ENCODE measurements at regions not wholly inside any gene's neighbourhood (a gene's known extent, or its start where the extent isn't known, plus 50 kb on each side); places are given as distances from the start of the nearest gene placed in this dataset.

DNA sequence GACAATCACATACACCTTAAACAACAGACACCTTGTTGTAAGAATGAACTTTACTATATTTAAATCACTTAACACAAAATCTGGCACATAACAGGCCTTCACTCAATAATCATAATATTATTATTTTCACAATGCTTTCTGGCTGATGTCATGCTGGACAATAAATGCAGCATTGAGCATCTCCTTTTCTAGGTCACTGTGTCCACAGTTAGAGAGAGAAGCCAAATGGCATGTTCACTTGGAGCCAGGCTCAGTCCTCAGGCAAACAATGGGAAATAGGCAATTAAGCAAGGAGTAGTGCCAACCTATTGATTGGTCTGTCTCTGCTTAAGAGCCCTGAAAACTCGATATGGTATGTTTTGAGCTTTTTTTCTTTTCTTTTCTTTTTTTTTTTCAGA lies 50.6 kb upstream of the KLF4 start:
- DNase-seq (ENCODE audit: low spot score), result no peak
- TF ChIP-seq, protein P1, sequence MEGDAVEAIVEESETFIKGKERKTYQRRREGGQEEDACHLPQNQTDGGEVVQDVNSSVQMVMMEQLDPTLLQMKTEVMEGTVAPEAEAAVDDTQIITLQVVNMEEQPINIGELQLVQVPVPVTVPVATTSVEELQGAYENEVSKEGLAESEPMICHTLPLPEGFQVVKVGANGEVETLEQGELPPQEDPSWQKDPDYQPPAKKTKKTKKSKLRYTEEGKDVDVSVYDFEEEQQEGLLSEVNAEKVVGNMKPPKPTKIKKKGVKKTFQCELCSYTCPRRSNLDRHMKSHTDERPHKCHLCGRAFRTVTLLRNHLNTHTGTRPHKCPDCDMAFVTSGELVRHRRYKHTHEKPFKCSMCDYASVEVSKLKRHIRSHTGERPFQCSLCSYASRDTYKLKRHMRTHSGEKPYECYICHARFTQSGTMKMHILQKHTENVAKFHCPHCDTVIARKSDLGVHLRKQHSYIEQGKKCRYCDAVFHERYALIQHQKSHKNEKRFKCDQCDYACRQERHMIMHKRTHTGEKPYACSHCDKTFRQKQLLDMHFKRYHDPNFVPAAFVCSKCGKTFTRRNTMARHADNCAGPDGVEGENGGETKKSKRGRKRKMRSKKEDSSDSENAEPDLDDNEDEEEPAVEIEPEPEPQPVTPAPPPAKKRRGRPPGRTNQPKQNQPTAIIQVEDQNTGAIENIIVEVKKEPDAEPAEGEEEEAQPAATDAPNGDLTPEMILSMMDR (IDR thresholded peaks at IDR 0.05; ENCODE audit: borderline replicate concordance, control extremely low read depth, extremely low read depth, insufficient read depth, missing control alignments), result no peak
- in situ Hi-C loops (cut with MboI; ENCODE audit: low sequenced_read_pairs, unreplicated experiment), result no loop called here

DNA sequence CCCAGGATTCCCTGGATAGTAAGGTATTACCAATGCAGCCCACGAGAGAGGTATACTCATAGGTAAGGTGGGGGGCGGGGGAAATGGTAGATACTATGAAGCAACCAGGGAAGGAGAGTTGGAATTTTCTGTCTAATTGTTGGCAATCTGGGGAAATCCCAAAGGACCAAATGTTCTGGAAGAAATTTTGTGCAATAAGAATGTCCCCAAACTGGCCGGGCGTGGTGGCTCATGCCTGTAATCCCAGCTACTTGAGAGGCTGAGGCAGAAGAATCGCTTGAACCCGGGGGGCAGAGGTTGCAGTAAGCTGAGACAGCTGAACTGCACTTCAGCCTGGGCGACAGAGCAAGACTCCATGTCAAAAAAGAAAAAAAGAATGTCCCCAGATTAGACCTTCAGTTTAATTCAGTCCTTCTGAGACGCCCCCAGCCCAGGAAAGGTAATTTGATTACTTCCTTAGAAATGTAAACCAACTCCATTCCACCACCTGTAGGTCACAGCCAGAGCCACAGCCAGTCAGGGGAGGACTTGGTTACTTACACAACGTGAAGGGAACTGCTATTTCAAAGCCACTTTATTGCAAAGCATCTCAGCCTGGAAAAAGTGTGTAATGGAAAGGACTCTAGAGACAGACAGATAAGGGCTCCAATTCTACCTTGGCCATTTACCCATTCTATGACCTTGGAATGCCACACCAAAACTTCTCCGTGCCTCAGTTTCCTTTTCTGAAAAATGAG lies 50.0 kb upstream of the KLF4 start:
- no peak for DNase-seq (ENCODE audit: low spot score)
- TF ChIP-seq, protein P1 (IDR thresholded peaks at IDR 0.05; ENCODE audit: borderline replicate concordance, control extremely low read depth, extremely low read depth, insufficient read depth, missing control alignments), result no peak
- in situ Hi-C loops (cut with MboI; ENCODE audit: low sequenced_read_pairs, unreplicated experiment), result no loop called here
